GM19240 (cell line): ENCODE measurements at regions not wholly inside any gene's neighbourhood (a gene's known extent, or its start where the extent isn't known, plus 50 kb on each side); places are given as distances from the start of the nearest gene placed in this dataset.
"Not testable (repeated sequence)": the region's sequence is repeated elsewhere in the genome, so short reads cannot be mapped to it uniquely, and the experiment has no call there.

Source experiments
- DNase-seq: peaks from one replicate; pipeline ENCODE4 v3.0.0; 2011; ENCODE audit warnings: low spot score; ENCODE audit not compliant: insufficient read length

GRCh38 chr4:186775902-186776301, 52.2 kb upstream of the FAT1 start:
- no peak for DNase-seq

- DNase-seq: no peak
Measured at GRCh38 chr4:186778134-186778533, 54.5 kb upstream of the FAT1 start.

GRCh38 chr4:186780291-186781031, 56.8 kb upstream of the FAT1 start:
- DNase-seq: no peak

- DNase-seq: no peak
Measured at GRCh38 chr4:186781032-186781917, 57.6 kb upstream of the FAT1 start.

DNA sequence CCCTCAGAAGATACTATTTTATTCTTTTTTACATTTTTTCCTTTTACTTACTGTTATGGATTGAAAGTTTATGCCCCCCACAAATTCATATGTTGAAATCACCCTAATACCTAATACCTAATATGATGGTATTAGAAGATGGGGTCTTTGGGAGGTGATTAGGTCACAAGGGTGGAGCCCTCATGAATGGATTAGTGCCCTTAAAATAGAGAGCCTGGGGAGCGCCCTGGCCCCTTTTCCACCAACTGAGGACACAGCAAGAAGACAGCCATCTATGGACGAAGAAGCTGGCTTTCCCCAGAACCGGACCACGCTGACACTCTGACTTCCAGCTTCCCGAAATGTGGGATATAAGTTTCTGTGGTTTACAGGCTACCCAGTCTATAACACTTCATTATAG, 58.6 kb upstream of the FAT1 start:
- DNase-seq: no peak

GRCh38 chr4:186787536-186787935, 63.9 kb upstream of the FAT1 start:
- no peak for DNase-seq

GRCh38 chr4:186789651-186790050, 66.0 kb upstream of the FAT1 start:
- DNase-seq: no peak

DNA sequence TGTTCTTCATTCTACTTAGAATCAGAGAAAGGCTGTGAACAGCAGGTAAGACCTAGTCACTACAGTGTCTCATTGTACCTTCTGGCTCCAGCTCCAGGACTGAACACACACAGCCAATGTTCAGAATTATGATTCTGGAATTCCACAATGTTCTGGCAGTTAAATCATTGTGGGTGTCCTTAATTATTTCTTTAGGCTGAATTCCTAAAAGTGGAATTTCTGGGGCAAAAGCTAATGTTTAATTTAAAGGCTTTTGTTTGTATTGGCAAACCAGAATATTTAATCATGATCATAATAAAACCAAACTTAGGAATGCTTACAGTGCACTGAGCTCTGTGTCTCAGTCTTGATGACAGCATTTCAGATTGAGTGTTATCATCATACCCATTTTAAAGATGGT, 67.0 kb upstream of the FAT1 start:
- no peak for DNase-seq

- DNase-seq: no peak
Measured at GRCh38 chr4:186792728-186793366, 69.2 kb upstream of the FAT1 start.

- DNase-seq: no peak
Measured at GRCh38 chr4:186798951-186799659, 75.4 kb upstream of the FAT1 start.

- DNase-seq: no peak
Measured at GRCh38 chr4:186805020-186805820, 81.6 kb upstream of the FAT1 start.

DNA sequence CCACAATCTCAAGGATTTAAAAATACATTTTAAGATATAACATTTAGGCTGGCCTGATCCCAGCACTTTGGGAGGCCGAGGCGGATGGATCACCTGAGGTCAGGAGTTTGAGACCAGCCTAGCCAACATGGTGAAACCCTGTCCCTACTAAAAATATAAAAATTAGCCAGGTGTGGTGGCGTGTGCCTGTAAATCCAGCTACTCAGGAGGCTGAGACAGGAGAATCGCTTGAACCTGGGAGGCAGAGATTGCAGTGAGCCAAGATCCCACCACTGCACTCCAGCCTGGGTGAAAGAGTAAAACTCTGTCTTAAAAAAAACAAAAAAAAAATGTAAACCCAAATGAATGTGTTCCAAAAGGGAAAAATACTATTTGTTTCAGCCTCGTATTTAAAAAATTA, 82.3 kb upstream of the FAT1 start:
- DNase-seq: not testable (repeated sequence)

DNA sequence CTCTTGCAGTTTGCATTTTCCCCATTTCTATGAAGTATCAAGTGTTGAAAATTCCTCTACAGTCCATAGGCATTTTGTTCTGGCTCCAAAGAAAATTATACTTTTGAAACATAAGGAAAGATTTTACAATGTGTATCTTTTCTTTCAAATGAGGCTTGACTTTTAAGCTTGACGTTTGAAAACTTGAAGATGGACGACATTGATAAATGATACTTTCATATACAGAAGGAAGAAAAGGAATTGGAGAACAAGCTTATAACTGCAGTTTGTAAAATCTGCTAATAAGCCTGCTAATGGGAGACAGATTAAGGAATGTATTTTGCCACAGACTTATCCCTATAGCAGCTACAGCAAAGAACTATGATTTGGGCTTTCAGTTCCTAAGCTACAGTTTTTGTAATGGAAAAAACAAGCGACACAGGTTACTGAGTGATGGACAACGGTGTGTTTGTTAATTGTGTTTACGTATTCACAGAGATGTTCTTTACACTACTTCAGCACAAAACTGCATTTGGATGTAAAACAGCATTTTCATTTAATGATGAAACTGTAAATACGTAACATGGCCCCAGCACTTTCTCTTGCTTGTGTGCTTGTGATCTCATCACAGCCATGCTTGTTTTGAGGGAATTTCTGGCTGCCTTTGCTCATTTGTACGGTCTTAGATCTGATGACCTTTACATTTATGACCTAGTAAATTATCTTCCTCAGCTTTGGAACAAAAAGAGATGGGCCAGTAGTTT, 83.2 kb upstream of the FAT1 start:
- no peak for DNase-seq

- no peak for DNase-seq
Measured at GRCh38 chr4:186807808-186808629, 84.4 kb upstream of the FAT1 start.

GRCh38 chr4:186808630-186809018, 85.0 kb upstream of the FAT1 start:
- DNase-seq: no peak

DNA sequence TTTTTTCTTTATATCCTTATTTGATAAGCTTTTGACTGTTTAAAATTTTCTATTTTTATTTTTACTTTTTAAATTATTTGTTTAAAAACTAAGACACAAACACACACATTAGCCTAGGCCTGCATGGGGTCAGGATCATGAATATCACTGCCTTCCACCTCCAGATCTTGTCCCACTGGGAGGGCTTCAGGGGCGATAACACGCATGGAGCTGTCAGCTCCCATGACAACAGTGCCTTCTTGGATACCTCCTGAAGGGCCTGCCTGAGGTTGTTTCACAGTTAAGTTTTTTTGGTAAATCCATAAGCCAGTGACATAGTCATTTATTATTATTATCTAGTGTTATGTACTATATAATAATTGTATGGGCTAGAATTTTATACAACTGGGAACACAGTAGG, 85.4 kb upstream of the FAT1 start:
- DNase-seq: no peak

DNA sequence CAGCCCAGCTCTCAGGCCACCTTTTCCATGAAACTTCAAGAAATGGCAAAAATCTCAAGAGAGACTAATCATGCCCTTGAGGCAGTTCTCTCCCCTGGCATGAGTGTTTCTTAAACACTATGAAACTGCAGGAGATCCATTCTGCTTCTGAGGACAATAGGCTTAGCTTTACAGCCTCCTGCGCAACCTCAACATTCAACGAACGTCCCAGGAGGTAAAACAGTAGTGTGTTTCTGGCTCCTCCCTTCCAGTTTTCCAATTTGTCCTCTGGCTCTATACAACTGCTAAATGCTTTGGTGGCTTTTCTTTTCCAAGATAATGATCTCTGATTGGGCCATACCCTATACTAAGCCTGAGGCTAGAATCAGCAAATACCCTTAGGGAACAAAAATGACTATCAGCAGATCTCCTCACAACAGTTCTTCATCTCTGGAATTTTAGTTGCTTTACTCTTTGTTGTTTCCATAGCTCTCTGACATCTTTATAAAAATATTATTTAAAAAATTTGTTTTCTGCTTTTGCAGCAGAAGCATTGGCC, 87.0 kb upstream of the FAT1 start:
- DNase-seq: no peak

- DNase-seq: no peak
Measured at GRCh38 chr4:186812592-186812991, 88.9 kb upstream of the FAT1 start.
